Fibroblast of skin of right biceps (primary cell): ENCODE measurements at regions not wholly inside any gene's neighbourhood (a gene's known extent, or its start where the extent isn't known, plus 50 kb on each side); places are given as distances from the start of the nearest gene placed in this dataset.
A peak's percentile ranks its signal among the peaks of the same experiment; 100 is the strongest.

Experiments used
- DNase-seq: peaks from one replicate; pipeline ENCODE4 v3.0.0-alpha.2; 2013

- DNase-seq = no peak
Measured at GRCh38 chr12:128047266-128048060, 219.5 kb upstream of the TMEM132C start.

DNA sequence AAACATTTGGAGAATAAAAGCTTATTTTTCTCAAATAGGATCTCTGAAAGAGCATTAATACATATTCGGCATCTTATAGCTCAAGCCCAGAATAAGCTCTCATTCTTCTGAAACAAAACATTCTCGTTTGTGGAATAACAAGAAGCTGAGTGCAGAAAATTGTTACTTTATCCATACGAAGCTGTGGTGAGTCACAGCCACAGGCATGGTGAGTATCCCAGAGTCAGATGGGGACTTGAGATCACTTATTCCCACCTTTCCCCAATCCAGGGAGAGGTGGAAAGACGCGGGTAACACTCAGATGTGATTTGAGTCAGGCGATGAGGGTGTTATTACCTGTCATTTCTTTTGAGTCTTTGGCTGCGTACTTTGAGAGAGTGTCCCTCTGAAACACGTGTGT lies 214.6 kb upstream of the TMEM132C start:
- DNase-seq = peak; percentile 43

DNA sequence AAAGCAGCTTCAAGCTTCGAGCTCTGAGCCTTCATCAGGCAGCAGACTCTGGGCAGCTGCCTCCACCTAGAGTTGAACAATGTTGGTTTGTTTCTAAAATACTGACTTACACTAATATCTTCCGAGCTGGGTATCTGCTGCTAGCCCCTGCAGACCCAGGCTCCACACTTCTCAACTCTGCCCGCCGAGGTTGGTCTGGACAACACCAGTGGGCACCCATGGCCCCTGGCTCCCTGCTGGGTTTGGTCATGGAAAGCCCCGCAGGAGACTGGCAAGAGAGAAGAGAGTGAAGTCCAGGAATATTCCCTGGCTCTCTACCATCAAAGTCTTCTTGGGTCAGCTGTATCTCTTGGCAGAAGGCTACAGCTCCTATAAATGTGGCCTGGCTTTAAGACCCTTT lies 214.2 kb upstream of the TMEM132C start:
- no peak for DNase-seq

DNA sequence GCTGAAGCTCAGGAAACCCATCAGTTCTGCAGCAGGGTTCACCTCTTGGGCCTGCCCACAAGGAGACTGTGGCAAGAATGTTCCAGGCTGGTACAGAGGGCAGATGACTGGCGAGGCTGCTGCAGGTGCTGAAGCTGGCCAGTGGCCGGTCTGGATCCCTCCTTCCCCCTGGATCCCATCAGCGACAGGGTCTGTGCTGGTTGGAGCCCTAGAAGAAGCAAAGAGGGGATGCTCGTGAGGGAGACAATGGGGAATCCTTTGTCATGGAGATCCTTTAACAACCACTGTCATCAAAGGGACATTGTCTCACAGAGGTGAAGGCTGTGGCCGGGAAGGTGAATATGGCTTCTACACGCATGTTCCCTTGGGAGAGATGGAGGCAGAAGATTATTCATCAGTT lies 211.4 kb upstream of the TMEM132C start:
- no peak for DNase-seq

DNA sequence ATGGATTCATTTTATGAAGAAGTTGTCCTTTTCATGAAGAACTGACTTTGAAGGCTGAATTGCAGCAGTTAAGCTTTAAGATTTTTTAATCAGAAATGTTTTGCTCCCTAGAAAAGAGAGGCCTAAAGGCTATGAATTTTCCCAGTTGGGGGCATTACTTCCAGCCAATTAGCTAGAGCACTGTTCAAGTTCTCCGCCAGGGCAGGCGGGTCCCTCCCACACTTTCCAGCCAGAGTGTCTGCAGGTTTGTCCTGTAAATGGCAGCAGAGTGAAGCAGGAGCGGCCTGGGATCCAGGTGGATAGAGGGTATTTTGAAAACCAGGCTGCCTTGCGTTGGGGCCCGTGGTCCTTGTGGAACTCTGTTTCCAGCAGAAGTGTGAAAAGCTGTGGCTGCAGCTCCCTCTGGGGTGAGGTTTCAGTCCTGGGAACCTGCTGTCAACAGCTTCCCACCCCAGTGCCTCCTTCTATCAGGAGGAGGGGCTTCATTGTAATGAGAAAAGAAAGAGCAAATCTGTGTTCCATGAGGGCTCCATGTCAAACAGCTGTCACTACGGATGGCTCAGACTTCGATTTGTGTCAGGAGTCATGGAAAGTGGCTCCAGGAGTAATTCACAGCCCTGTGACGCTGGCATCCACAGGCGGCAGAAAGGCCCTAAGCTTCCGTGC lies 210.7 kb upstream of the TMEM132C start:
- no peak for DNase-seq

- no peak for DNase-seq
Measured at GRCh38 chr12:128057586-128057985, 209.4 kb upstream of the TMEM132C start.

DNA sequence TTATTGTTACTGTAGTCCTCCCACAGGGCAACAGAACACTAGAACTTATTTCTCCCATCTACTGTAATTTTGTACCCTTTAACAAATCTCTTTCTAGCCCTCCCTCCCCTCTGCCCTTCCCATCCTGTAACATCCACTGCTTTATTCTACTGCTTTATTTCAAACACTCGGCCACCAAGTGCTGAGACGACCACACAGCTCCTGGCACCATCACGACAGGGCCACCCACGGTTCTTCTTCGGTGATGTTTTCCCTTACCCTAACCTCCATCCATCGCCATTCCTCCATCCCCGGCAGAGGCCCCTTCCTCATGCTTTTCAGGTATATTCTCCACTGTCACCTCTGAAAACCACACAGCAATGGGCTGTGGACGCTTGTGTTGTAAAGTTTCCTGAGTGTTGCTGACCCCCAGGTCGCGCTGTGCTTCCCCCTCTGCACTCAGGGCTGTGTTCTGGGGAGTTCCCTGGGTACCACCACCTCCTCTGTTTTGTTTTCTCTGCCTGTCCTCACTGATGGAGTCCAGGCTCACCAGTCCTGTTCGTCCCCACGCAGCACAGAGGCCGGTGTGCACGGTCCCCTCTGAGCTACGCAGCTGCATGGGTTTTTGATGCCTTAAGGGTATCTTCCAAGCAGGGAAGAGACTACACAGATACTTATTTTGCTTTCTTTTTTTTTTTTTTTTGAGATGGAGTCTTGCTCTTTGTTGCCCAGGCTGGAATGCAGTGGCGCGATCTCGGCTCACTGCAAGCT lies 207.2 kb upstream of the TMEM132C start:
- DNase-seq = no peak

DNA sequence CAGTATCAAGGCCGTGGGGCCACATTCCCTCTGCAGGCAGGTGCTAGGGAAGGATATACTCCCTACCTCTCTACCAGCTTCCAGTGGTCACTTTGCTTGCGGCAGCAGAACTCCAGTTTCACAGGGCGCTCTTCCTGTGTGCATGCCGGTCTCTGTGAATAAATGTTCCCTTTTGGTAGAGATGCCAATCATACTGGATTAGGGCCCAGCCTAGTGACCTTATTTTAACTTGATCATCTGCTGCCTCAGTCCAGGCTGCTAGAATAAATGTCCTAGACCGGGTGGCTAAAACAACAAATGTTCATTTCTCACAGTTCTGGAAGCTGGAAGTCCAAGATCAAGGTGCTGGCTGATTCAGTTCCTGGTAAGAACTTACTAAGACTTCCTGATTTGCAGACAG lies 198.8 kb upstream of the TMEM132C start:
- DNase-seq = no peak

GRCh38 chr12:128069359-128069997 lies 197.5 kb upstream of the TMEM132C start:
- DNase-seq = peak; percentile 71

DNA sequence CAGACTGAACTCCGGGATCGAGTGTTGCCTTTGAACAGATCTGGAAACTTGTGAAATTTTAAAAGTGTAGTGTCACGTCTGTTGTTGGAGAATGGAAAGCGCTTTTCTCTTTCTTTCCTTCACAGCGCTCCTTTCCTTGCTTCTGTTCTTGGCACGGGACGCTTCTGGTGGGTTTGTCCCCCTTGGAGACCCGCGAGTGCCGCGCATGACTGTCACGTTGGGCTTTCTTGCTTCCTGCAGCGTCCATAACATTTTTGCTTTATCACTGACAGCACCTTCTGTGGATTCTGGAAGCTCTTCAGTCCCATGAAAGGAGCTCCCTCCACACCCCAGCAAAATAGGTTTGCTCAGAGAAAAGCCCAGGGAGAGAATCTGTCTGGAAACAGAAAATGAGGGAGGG lies 193.0 kb upstream of the TMEM132C start:
- DNase-seq = no peak

- DNase-seq = peak; percentile 30
Measured at GRCh38 chr12:128075332-128075731, 191.6 kb upstream of the TMEM132C start.

DNA sequence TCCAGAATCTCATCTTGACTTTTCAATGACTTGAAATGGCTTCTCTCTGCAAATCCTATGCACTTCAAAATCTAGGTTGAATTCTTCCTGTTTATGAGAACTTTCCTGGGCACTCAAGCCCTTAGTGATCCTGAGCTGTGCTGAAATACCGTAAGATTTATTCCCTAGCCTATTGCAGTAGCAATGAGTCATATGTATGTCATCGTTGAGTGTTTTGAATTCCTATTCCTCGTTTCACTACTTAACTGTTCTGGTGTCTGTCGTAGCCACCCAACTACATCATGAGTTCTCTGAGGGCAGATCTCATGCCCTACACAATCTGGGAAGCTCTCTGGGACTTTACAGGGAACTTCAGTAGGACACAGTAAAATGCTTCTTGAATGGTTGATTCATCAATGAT lies 190.8 kb upstream of the TMEM132C start:
- DNase-seq = peak; percentile 96

DNA sequence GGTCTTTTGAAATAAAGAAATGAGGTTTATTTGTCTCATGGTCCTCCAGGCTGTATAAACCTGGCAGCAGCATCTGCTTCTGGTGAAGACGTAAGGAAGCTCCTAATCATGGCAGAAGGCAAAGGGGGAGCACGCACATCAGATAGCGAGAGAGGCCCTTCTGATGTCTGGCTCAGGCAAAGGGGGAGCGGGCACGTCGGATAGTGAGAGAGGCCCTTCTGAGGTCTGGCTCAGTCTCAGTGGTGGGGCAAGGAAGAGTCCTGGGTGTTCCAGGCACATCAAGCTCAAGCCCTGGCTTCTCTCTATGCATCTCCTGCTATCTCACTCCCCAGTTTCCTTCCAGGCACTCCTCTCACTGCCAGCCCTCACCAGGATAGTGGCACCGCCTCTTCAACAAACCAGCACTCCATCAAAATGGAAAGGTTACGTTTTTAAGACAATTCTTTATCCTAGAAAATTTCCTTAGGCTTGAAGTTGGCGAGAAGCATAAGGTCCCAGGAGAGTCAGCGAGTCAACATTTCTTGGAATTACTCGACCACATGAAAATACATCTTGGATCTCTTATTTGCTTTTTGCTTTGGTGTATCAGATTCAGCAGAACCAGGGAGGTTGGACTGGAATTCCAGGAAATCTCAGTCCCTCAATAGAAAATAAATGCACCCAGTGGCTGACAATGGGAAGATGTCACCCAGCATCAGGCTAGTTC lies 189.6 kb upstream of the TMEM132C start:
- peak; percentile 75 for DNase-seq

GRCh38 chr12:128077917-128078298 lies 189.1 kb upstream of the TMEM132C start:
- DNase-seq = no peak

GRCh38 chr12:128078301-128078971 lies 188.5 kb upstream of the TMEM132C start:
- DNase-seq = peak; percentile 79

- DNase-seq = no peak
Measured at GRCh38 chr12:128079446-128079845, 187.5 kb upstream of the TMEM132C start.

DNA sequence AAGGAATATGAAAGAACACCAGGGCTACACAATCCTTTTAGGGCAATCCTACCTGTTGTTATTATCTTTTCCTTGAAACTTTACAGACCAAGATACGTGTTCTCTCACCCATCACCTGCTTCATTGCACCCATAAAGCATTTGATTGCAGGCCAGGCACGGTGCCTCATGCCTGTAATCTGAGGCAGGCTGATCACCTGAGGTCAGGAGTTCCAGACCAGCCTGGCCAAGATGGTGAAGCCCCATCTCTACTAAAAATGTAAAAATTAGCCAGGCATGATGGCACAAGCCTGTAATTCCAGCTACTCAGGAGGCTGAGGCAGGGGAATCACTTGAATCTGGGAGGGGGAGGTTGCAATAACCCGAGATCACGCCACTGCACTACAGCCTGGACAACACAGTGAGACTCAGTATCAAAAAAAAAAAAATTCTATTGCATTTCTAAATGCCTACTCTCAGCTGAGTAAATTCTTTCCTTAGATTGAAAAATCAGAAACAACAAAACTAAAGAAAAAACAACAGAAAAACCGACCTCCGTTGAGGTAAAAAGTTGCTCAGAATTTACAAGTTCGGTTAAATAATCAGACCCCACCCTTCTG lies 183.7 kb upstream of the TMEM132C start:
- DNase-seq = no peak

DNA sequence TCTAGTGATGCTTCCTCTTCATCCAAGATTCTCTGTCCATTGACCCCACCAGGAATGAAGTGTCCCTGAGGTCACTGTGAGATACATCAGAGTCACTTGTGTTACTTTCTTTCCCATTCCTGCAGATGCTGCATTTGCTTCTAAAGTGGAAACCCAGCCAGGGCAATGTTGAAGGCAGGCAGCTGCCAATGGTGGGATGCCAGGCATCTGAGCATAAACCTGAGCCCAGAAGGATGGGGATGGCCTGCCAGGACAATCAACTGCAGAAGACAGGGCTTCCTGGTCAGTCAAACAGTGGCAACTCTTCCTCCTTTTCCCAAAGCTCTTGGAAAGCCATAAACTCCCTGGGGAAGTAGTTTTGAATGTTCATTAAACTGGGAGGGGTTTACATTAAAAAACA lies 178.0 kb upstream of the TMEM132C start:
- DNase-seq = no peak

DNA sequence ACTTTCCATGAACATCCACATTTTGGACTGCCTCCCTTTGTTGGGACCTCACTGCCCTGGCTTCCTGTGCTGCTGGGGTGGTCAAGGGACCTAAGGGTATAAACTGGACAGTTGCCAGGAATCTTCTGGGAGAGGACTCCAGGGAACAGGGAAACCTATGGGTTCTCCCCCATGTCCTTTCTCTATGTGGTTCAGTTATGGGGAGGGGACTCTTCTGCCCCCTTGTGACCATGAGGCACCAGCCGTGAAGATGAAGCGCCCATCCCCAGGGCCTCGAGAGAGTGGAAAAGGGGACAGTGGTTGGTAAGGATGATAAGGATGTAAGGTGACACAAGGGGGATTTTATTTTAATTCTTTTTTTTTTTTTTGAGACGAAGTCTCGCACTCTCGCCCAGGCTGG lies 177.0 kb upstream of the TMEM132C start:
- no peak for DNase-seq

DNA sequence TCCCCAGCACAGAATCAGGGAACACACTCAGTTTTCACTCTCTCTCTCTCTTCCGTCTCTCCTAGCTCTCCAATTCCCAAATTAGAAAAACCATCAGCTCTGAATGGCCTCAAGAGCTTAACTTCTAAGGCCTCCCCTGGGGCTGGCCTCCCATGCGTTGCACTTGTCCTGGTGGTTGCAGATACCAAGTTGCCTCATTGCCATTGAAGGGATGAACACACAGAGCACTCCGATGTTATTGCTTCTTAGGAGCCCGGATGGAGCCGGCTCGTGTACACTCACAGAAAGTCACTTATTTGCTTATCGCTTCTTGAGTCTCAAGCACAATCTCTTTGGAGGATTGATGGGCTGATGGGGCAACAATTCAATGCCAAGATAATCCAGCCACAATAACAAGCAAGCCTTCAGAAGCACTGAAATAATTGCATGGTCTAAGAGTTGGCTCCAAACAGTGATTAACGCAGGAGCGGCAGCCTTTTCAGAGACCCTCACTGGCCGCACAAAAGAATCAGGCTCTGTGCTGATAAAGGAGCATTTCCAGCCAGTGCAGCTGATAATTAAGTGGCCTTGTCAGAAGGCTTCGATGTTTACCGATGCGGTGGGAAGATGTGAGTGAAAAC lies 175.8 kb upstream of the TMEM132C start:
- no peak for DNase-seq

GRCh38 chr12:128091951-128092382 lies 175.0 kb upstream of the TMEM132C start:
- DNase-seq = no peak
